GM18951 (cell line): ENCODE measurements at regions not wholly inside any gene's neighbourhood (a gene's known extent, or its start where the extent isn't known, plus 50 kb on each side); places are given as distances from the start of the nearest gene placed in this dataset.
"Not testable (repeated sequence)": the region's sequence is repeated elsewhere in the genome, so short reads cannot be mapped to it uniquely, and the experiment has no call there.

Experiments
- POLR2A ChIP-seq: IDR thresholded peaks from 4 replicates; pipeline ENCODE4 v1.6.1; 2011; ENCODE audit warnings: mild to moderate bottlenecking; ENCODE audit not compliant: insufficient read length, insufficient read depth; ENCODE audit errors: extremely low read depth
- in situ Hi-C: fragments of 300-500 bp; cut with MboI; formaldehyde crosslinking; loops from one replicate; pipeline ENCODE4 v1.12.0; 2022; ENCODE audit warnings: low sequenced_read_pairs, mixed read lengths, inconsistent platforms; ENCODE audit not compliant: unreplicated experiment

- in situ Hi-C loops, result no loop called here
- no peak for TF ChIP-seq POLR2A
These were observed 137.2 kb upstream of the ID4 start for GRCh38 chr6:19699932-19700331.

- no peak for TF ChIP-seq POLR2A
- in situ Hi-C loops, result no loop called here
These were observed 131.6 kb upstream of the ID4 start for GRCh38 chr6:19705606-19706005.

GRCh38 chr6:19712012-19712688 lies 125.0 kb upstream of the ID4 start:
- in situ Hi-C loops, result no loop called here
- TF ChIP-seq POLR2A, result no peak

GRCh38 chr6:19712998-19713397 lies 124.2 kb upstream of the ID4 start:
- in situ Hi-C loops, result no loop called here
- no peak for TF ChIP-seq POLR2A

GRCh38 chr6:19713411-19713810 lies 123.8 kb upstream of the ID4 start:
- in situ Hi-C loops, result no loop called here
- no peak for TF ChIP-seq POLR2A

GRCh38 chr6:19713984-19714383 lies 123.2 kb upstream of the ID4 start:
- TF ChIP-seq POLR2A, result no peak
- in situ Hi-C loops, result no loop called here

- TF ChIP-seq POLR2A, result no peak
- in situ Hi-C loops, result no loop called here
These were observed 122.6 kb upstream of the ID4 start for GRCh38 chr6:19714434-19715166.

GRCh38 chr6:19715167-19715551 lies 122.0 kb upstream of the ID4 start:
- TF ChIP-seq POLR2A, result no peak
- in situ Hi-C loops, result no loop called here

- no peak for TF ChIP-seq POLR2A
- in situ Hi-C loops, result no loop called here
These were observed 117.5 kb upstream of the ID4 start for GRCh38 chr6:19719691-19720128.

GRCh38 chr6:19721766-19722377 lies 115.3 kb upstream of the ID4 start:
- no peak for TF ChIP-seq POLR2A
- in situ Hi-C loops, result no loop called here

GRCh38 chr6:19722999-19723398 lies 114.2 kb upstream of the ID4 start:
- TF ChIP-seq POLR2A, result no peak
- in situ Hi-C loops, result no loop called here

- in situ Hi-C loops, result no loop called here
These were observed 113.6 kb upstream of the ID4 start for GRCh38 chr6:19723545-19723944.

GRCh38 chr6:19725436-19725835 lies 111.7 kb upstream of the ID4 start:
- in situ Hi-C loops, result not testable (repeated sequence)

More at GRCh38 chr6:19723545-19723944, 113.6 kb upstream of the ID4 start:
- TF ChIP-seq POLR2A, result no peak

- in situ Hi-C loops, result no loop called here
- no peak for TF ChIP-seq POLR2A
These were observed 105.9 kb upstream of the ID4 start for GRCh38 chr6:19731282-19731681.
